ENCODE measurements at regions not wholly inside any gene's neighbourhood (a gene's known extent, or its start where the extent isn't known, plus 50 kb on each side); places are given as distances from the start of the nearest gene placed in this dataset.

DNA sequence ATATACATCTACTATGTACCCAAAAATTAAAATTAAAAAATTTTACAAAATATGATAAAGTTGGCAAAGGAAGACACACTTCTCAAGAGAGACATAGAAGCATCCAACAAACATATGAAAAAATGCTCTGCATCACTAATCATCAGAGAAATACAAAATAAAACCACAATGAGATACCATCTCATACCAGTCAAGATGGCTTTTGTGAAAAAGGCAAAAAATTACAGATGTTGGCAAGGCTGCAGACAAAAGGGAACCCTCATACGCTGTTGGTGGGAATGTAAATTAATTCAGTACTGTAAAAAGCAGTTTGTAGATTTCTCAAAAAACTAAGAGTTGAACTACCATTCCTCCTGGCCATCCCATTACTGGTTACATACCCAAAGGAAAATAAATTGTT is 581.7 kb upstream of the CCDC54 start:
- FAIRE-seq, result no peak

DNA sequence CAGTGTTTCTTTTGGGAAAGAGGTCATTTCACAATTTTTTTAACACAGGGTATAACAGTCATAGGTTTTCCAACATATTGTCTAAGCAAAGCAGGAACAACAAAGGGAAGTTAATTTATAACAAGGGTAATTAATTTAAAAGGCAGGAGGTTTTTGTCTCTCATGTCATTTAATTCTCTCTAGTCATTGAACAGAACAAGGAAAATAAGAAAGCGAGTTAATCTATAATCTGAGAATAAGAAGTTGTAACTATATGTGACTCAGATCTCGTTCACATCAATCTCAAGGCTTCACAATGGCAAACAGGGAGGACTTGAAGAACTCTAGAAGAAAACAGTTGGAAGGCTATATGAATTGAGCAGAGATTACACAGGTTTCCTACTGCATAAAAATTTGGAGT is 579.8 kb upstream of the CCDC54 start:
- FAIRE-seq, result no peak

DNA sequence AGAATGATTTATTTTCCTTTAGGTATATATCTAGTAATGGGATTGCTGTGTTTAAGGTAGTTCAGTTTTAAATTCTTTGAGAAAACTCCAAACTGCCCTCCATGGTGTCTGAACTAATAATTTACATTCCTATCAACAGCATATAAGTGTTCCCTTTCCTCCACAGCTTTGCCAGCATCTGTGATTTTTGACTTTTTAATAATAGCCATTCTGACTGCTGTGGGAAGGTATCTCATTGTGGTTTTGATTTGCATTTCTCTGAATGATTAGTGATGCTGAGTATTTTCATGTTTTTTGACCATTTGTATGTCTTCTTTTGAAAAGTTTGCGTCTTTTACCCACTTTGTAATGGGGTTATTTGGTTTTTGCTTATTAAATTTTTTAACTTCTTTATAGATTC is 571.6 kb upstream of the CCDC54 start:
- no peak for FAIRE-seq

DNA sequence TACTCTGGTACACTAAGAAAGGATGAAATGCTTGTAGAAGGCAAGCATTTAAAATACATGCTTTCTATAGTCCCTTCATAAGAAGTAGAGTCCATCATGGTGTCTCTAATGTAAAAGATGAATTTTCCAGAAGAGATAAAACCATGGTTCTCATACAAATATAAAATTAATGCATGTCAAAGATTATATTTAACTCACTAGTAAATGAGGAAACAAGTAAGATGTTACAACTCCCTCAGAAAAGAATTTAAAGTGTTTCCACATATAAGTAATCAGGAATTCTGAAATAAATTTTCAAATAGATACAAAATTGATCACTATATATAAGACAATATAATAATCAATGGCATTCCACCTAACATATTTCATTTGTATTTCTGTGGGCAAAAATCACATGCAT is 570.3 kb upstream of the CCDC54 start:
- no peak for FAIRE-seq

DNA sequence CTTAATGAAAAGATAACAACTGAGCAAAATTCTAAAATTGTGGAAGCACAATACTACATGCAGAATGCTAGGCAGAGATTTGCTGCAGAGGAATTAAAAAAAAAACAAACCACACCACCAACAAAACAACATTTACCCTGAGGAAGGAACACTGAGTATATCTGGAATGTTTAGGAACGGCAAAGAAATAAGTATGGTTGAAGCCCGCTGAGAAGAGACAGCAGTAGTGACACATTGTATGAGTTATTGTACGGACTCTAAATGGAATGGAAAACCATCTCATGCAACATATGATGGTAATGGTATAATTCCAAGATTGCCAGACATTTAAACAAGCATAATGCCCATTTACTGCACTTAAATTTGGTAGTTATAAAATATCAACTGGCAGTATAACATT is 568.2 kb upstream of the CCDC54 start:
- no peak for FAIRE-seq

DNA sequence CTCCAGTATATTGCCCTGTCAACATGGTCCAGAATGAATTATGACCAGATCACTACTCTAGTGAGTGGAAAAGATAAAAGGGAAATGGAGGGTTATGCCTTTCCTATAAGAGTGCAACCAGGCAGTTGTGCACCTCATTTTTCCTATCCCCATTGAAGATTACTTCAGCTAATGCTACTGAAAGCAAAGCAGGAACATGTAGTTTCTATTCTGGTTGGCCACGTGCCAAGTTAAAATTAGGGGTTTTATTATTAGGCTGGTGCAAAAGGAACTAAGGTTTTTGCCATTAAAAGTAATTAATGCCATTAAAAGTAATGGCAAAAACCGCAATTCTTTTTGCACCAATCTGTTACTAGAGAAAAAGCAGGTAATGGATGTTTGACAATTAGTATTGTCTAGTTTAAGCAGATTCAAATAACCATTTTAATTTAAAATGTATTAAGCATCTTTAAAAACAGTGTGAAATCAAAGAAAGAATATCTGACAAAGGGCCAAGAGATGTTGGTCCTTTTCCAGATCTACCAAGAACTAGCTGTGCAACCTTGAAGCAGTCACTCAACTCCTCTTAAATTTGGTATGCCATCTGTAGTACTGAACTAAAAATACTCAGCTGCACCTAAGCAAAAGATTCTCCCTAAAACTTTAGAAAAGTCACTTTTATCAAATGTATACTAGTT is 567.5 kb upstream of the CCDC54 start:
- no peak for FAIRE-seq

DNA sequence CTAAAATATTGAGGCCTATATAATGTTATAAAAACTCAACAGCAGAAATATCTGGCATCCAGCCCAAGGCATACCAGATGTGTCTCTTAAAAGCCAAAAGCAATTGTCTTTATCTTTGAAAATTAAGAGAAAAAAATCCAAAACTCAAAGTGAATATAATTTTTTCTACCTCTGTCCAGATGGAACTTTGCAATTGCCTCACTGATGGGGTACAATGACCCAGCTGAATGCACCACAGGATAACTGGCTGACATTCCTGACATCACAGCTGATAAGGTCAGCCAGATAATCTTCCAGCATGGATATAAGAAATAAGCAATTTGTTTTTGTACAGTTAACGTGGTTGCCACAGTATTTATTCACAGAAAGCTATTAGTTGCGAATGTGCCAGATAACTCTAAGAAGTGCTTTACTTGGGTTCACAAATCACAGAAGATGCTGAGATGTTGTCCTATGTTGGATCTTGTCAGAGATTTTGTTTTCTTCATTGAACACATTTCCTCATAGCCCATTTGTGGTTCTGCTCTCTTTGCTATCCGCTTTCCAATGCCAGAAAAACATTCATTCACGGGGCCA is 566.9 kb upstream of the CCDC54 start:
- no peak for FAIRE-seq

DNA sequence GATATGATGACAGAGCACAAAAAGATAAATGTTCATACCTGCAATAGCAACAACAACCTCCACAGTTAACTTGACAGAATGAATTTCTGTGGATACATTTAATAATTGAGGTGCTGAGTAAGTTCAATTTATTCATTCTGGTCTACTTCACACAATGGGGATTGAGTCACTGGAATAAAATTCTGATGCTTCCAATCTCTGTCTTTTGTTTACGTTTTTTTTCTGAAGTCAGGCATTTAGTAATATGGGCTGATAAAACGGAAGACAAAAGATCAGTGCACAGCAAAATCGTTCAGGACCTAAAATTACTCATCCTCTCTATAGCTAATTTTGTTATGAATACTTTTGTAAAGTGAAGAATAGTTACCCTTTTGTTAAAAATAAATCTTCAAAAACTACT is 565.9 kb upstream of the CCDC54 start:
- no peak for FAIRE-seq

DNA sequence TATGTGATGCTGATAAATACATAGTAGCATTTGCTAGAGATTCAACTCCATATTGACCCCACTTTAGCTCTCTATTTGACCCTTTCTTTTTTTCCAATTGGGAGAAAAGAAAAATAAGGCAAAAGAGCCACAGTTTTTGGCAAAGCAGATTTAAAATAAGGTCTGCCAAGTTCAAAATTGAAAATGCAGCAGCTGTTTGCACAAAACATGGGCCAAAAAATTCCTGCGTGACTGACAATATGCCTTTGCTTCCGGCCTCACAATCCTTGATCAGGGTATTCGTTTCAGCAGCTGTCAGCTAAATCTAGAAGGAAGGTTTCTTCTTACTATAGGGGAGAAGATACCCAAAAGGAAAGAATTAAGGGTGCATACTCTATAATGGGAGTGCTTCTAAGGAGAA is 563.5 kb upstream of the CCDC54 start:
- no peak for FAIRE-seq

DNA sequence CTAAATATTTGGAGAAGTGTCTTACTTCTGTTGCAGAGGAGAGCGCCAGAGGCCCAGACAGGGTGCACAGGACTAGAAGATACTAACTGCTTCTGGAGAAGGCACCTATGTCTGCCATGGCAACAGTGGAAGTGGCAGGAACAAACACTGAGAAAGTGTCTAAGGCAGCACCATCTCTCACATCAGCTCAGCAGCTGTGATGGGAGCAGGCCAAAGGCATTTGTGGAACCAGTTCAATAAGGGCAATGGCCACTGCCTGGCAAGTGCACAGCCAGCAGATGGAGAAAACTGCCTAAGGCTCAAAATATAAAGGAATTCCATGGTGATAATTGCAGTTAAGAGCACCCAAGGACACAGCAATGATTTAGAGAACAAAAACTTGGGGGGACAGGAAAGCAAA is 563.0 kb upstream of the CCDC54 start:
- FAIRE-seq, result no peak

DNA sequence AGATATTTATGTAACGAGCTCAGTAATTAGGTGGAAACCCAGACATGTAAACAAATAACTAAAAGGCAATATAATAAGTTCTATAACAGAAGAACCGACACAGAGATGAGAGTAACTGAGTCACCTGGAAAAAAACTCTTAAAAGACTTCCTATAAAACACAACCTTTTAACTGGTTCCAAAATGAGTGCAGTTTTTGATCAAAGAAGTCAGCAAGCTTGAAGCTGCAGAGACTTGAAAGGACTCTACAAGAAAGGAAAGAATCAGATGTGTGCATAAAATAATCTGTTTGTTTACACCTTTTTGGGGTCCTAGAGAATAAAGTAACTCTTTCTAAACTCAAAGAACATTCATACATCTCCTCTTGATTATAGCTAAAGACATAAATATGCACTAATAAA is 560.4 kb upstream of the CCDC54 start:
- FAIRE-seq, result no peak

DNA sequence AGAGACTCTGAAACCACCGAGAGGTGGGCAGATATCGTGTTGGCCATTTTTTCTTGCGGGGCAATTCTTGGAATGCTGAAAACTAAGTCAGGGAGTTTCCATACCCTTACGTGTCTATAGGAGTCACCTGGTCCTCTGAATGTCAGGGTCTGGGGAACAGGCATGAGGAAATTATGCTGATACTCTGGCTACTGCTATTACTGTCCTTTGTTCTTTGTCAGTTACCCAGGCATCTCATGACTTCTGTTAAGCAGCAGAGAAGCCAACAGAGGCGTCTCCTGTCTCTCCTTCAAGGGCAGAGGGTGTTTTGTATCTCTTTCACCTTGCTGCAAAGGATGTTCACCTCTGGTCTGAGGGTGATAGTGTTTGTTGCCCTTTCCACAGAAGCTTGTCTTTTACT is 559.5 kb upstream of the CCDC54 start:
- no peak for FAIRE-seq

DNA sequence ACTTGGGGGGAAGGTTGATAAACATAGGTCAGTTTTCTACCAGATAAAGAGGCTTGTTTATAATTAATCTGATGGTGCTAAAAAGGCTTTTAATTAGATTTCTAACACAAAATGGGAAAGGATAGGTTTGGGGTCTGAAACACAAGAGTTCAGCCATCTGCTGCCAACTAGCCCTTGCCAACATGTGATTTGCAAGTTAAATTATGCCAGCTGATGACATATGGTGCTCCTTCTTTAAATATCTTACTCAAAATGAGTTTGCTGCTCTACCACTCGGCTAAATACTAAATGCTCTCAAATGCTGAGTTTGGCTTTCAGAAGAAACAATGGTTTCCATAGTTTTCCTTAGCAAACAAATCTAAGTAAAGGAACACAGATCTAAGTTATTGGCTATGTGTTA is 557.8 kb upstream of the CCDC54 start:
- FAIRE-seq, result no peak

DNA sequence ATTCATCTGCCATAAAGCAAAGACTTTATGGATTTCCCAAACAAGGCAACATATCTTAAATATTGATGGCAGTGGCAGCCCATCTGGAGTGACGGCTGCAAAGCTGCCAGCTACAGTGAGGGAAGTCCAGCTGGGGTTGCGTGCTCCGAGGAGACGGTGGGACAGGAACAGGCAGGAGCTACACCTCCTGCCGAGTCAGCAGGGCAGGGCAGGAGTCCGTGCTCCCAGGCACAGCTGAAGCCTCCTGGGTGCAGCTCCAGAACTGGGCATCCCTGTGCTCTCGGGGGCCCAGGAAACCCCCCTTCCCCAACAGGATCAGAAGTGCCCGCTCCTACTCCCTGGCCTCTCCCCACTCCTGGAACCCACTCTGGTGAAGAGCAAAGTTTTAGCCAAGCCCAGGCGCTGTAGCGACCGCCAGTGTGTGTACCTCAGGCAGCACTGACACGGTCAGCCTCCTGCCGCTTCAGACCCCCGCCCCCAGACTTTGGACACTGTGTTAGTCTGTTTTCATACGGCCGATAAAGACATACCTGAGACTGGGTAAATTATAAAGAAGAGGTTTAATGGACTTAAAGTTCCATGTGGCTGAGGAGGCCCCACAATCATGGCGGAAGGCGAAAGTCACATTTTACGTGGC is 556.4 kb upstream of the CCDC54 start:
- FAIRE-seq, result no peak

DNA sequence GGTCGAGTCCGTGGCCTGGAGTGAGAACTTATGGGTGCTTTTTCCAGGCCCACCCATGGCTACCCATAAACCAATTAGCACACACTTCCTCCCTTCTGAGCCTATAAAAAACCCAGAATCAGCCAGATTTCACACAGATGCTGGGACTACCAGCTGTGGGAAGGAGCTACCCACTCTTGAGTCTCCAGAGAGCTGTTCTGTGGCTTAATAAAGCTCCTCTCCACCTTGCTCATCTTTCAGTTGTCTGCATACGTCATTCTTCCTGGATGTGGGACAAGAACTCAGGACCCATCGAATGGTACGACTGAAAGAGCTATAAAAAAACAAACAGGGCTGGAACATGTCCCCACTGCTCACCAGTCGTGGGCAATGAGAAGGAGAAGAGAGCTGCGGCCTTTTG is 555.4 kb upstream of the CCDC54 start:
- no peak for FAIRE-seq

DNA sequence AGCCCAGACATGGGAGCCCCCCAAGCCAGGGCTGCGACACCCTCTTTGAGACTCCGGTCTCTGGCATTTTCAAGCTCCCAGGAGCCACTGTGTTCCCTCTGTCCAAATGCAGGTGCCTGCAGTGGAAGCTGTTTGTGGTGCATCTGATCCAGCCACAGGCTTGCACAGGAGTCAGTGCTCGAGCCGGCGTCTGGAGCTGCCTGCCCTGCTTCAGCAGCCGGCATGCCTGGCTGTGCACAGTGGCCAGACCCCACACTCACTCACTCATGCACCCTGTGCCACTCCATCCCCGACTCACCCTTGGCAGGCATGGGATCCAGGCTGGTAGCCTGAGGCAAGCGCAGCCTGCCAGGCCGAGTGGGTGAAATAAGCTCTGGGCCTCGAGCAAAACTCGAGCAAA is 555.0 kb upstream of the CCDC54 start:
- no peak for FAIRE-seq

DNA sequence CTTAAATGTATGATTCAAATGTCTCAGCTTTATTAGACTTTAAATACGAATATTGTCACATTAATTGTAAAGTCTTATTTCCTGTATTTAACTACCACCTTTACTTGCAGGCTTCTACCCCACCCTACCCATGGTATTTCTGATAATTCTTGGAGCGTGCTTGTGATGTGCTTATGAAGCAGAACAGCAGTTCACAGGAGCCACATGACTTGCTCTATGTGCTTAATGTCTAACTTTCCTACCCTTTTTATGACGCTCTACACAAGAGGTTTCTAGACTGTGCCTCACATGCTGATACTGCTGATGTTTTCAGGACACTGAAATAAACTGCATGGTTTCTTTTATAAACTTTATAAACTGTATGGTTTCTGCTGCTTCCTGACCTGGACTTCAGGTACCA is 553.5 kb upstream of the CCDC54 start:
- FAIRE-seq, result no peak

DNA sequence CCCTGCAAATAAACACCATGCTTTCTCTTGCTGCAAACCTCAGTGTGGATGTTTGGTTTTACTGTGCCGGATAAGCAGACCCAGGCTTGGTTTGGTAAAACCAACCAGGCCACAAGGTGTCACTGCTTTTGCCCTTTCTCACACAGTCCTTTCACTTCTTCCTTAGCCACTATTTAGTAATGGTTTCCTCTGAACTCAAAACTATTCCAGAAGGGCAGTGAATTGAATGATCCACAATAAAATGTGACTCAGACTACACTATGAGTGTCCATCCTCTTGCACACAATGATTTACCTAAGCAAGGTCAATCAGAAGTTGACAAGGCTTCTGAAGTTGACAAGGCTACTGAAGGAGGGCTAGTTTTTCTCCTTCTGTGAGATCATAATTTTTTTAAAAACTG is 552.4 kb upstream of the CCDC54 start:
- FAIRE-seq, result no peak

DNA sequence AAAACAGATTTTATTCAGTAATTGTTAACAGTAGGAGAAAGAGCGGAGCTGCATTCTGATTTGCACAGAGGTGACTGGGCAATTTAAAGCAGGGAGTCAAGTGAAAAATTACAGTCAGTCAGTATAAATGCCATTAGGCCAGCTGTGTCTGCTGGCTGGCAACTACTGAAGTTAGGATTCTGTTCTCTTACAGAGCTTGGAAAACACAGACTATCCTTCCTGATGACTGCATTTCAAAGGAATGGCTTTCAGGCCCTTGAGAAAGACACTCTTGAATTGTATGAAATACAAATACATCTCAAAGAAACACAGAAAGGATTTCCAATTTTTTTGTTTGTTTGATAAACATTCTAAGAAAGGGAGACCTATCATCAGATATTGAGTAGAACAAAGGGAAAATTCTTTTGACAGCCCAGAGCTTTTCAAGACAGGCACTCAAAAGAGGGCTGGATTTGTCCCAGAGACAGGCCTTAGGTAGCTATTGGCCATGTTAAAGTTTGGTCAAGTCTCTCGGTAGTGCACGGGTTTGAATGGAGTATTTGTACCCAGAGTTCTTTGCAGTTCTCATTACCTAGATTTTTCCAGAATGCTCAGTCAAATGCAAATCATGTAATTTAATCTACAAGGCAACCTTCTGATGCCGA is 551.2 kb upstream of the CCDC54 start:
- FAIRE-seq, result no peak

DNA sequence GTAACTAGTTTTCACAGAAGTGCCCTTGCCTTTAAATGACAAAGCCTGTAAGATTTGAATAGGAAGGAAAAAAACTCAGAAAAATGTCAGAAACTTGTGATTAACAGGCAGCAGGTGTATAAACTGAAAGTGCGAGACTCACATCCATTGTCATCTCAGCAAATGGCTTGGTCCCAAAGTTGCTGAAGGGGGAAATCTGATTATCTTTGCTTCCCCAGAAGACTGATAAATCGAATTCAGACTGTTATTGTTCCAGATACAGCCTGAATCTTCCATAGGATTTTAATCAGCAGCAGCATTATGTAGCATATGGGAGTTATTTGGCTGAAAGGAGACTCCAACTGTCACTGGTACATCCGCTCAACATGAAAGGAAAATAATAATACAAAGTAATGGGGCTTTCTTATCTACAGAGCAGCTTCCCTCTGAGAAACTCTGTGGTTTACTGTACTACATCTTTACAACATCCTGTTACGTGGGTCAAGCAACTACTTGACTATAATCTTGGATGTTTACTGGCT is 550.4 kb upstream of the CCDC54 start:
- FAIRE-seq, result no peak

DNA sequence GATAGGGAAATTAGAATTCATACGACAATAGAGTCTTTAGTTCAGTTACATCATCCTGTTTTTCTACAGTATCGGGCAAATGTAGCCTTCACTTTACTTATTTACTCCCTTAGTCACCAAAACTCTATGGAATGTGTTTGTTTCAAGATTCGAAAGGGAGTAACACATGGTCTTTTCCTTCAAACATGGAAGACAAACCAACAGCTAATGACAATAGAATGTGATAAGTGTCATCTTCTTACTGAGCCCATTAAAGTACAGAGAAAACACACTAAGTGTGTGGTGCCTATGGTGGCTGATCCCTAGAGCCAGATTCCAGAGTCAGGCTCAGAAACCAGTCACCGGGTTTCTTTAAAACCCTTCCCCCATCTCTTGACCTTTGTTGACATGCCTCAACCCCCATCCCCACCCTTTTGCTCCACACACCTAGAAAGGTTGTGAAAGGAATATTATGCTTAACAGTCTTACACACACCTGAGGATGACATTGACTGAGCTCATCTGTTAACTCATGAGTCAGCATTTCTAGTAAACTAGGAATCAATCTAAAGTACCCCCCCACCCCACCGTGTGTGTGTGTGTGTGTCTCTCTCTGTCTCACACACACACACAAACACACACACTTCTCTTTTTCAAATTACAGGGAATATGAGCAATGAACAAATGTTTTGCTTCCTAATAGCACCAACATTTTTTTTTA is 549.6 kb upstream of the CCDC54 start:
- no peak for FAIRE-seq

DNA sequence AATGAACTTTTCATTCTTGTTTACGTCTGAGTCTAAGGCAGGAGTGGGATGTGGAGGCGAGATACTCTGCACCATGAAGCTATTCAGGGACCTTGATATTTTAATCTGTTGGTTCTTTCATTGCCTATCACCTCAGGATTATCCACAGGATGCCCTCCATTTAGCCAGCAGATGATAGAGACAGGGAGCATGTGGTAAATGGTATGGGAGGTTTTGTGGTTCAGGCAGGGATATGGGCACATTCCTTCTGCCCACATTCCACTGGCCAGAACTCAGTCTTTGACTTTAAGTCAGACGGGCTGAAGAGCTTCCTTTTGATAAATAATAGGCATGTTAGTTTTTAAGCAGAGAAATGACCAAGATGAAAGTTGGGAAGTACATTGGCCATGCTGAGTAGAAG is 548.0 kb upstream of the CCDC54 start:
- FAIRE-seq, result no peak

DNA sequence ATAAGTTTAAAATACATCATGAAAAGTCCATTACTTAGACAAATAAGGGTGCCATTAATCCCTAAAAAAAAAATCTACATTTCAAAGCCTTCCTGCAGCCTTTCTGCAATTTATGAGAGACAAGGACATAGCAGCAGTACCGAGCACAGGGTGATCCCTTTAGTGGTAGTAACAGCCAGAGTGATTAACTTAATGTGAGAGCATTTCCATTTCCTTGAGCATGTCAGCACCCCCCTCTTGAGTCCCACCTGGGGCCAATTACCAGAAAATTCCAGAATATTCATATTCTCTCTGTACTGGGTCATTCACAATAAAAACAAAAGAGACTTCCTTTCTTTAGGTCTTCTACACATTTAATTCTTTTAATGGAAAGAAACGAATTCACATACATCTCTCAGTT is 546.9 kb upstream of the CCDC54 start:
- no peak for FAIRE-seq

Measured in colon (tissue), 2 donors.